GM19043 (cell line): ENCODE measurements at regions not wholly inside any gene's neighbourhood (a gene's known extent, or its start where the extent isn't known, plus 50 kb on each side); places are given as distances from the start of the nearest gene placed in this dataset.
"Not testable (repeated sequence)": the region's sequence is repeated elsewhere in the genome, so short reads cannot be mapped to it uniquely, and the experiment has no call there.

Experiments
- ATAC-seq: cut with Tn5 transposase; IDR thresholded peaks from one replicate; pipeline ENCODE4 v1.9.1; 2021; ENCODE audit warnings: low read depth; ENCODE audit not compliant: unreplicated experiment

DNA sequence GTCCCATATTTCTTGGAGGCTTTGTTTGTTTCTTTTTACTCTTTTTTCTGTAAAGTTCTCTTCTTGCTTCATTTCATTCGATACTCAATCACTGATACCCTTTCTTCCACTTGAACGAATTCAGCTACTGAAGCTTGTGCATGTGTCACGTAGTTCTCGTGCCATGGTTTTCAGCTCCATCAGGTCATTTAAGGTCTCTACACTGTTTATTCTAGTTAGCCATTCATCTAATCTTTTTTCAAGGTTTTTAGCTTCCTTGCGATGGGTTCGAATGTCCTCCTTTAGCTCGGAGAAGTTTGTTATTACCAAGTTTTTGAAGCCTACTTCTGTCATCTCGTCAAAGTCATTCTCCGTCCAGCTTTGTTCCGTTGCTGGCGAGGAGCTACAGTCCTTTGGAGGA lies 55.6 kb upstream of the CRYM start:
- not testable (repeated sequence) for ATAC-seq
